GM18505 (cell line): ENCODE measurements at regions not wholly inside any gene's neighbourhood (a gene's known extent, or its start where the extent isn't known, plus 50 kb on each side); places are given as distances from the start of the nearest gene placed in this dataset.

ENCODE experiments used
- ATAC-seq: cut with Tn5 transposase; IDR thresholded peaks from one replicate; pipeline ENCODE4 v1.9.1; 2021; ENCODE audit not compliant: unreplicated experiment
- POLR2A ChIP-seq: IDR thresholded peaks from 4 replicates; pipeline ENCODE4 v1.6.1; 2011; ENCODE audit warnings: borderline replicate concordance; ENCODE audit not compliant: insufficient read depth, insufficient read length; ENCODE audit errors: extremely low read depth

GRCh38 chr1:81330111-81330510 is 470.6 kb upstream of the ADGRL2 start:
- no peak for ATAC-seq
- TF ChIP-seq POLR2A = no peak

- ATAC-seq = no peak
- TF ChIP-seq POLR2A = no peak
Measured at GRCh38 chr1:81329041-81329440, 471.7 kb upstream of the ADGRL2 start.

- no peak for ATAC-seq
- TF ChIP-seq POLR2A = no peak
Measured at GRCh38 chr1:81327743-81328142, 473.0 kb upstream of the ADGRL2 start.

- no peak for TF ChIP-seq POLR2A
- no peak for ATAC-seq
Measured at GRCh38 chr1:81327103-81327710, 473.5 kb upstream of the ADGRL2 start.

- no peak for ATAC-seq
- no peak for TF ChIP-seq POLR2A
Measured at GRCh38 chr1:81326212-81326611, 474.5 kb upstream of the ADGRL2 start.

- TF ChIP-seq POLR2A = no peak
- ATAC-seq = no peak
Measured at GRCh38 chr1:81325397-81325796, 475.3 kb upstream of the ADGRL2 start.

- no peak for TF ChIP-seq POLR2A
- no peak for ATAC-seq
Measured at GRCh38 chr1:81323862-81324261, 476.9 kb upstream of the ADGRL2 start.

GRCh38 chr1:81317191-81317590 is 483.5 kb upstream of the ADGRL2 start:
- no peak for ATAC-seq

GRCh38 chr1:81314513-81315233 is 486.1 kb upstream of the ADGRL2 start:
- no peak for TF ChIP-seq POLR2A
- no peak for ATAC-seq

More at GRCh38 chr1:81317191-81317590, 483.5 kb upstream of the ADGRL2 start:
- no peak for TF ChIP-seq POLR2A

- no peak for TF ChIP-seq POLR2A
- no peak for ATAC-seq
Measured at GRCh38 chr1:81313289-81313688, 487.4 kb upstream of the ADGRL2 start.

GRCh38 chr1:81312272-81312754 is 488.4 kb upstream of the ADGRL2 start:
- TF ChIP-seq POLR2A = no peak
- no peak for ATAC-seq

- TF ChIP-seq POLR2A = no peak
- no peak for ATAC-seq
Measured at GRCh38 chr1:81310250-81310649, 490.5 kb upstream of the ADGRL2 start.

- no peak for TF ChIP-seq POLR2A
- ATAC-seq = no peak
Measured at GRCh38 chr1:81308191-81308590, 492.5 kb upstream of the ADGRL2 start.

GRCh38 chr1:81307786-81308185 is 492.9 kb upstream of the ADGRL2 start:
- no peak for TF ChIP-seq POLR2A
- ATAC-seq = no peak
